T-helper 1 cell treated with Interleukin-12 subunit alpha and Interleukin-12 subunit beta and Interleukin-4 antibody, amounts not matched to agents 30 μg/mL and 1 μg/mL, for 36 hours (primary cell): ENCODE measurements at regions not wholly inside any gene's neighbourhood (a gene's known extent, or its start where the extent isn't known, plus 50 kb on each side); places are given as distances from the start of the nearest gene placed in this dataset.

Experiments used
- H3K27ac Mint-ChIP-seq: one replicate; pipeline ENCODE4 v1.8.0; 2021; ENCODE audit warnings: mild to moderate bottlenecking, mixed read lengths
- H3K27me3 Mint-ChIP-seq: one replicate; pipeline ENCODE4 v1.8.0; 2021; ENCODE audit warnings: low read depth, mixed read lengths
- H3K36me3 Mint-ChIP-seq: one replicate; pipeline ENCODE4 v1.8.0; 2021; ENCODE audit warnings: low read depth, mixed read lengths
- H3K4me1 Mint-ChIP-seq: one replicate; pipeline ENCODE4 v1.8.0; 2021; ENCODE audit warnings: low read depth, mixed read lengths
- H3K4me3 Mint-ChIP-seq: one replicate; pipeline ENCODE4 v1.8.0; 2021; ENCODE audit warnings: mild to moderate bottlenecking, moderate library complexity, mixed read lengths
- H3K9me3 Mint-ChIP-seq: one replicate; pipeline ENCODE4 v1.8.0; 2021; ENCODE audit warnings: mixed read lengths

GRCh38 chr9:129505270-129505902, 115.5 kb downstream of the C9orf50 start:
- no peaks in the 10 kb centered on the region for H3K9me3 Mint-ChIP-seq
- peaks cover 21% of the 10 kb centered on the region for H3K36me3 Mint-ChIP-seq
- H3K4me1 Mint-ChIP-seq, result peaks cover 8% of the 10 kb centered on the region
- no peaks in the 10 kb centered on the region for H3K27me3 Mint-ChIP-seq
- H3K4me3 Mint-ChIP-seq, result no peak overlapping the region
- no peak overlapping the region for H3K27ac Mint-ChIP-seq

GRCh38 chr9:129504404-129504803, 116.5 kb downstream of the C9orf50 start:
- Mint-ChIP-seq H3K4me1 (peaks cover 8% of the 10 kb centered on the region), H3K27ac (peak overlapping the region; percentile 20), H3K4me3 (no peak overlapping the region), H3K9me3 (no peaks in the 10 kb centered on the region), H3K27me3 (no peaks in the 10 kb centered on the region), H3K36me3 (peaks cover 21% of the 10 kb centered on the region)

- Mint-ChIP-seq H3K4me3 (no peak overlapping the region), H3K4me1 (peaks cover 16% of the 10 kb centered on the region)
These were observed 119.1 kb downstream of the C9orf50 start for GRCh38 chr9:129501771-129502319.

GRCh38 chr9:129500863-129501770, 119.8 kb downstream of the C9orf50 start:
- H3K9me3 Mint-ChIP-seq, result no peaks in the 10 kb centered on the region
- peaks cover 17% of the 10 kb centered on the region for H3K4me1 Mint-ChIP-seq
- H3K36me3 Mint-ChIP-seq, result peaks cover 28% of the 10 kb centered on the region
- H3K27me3 Mint-ChIP-seq, result no peaks in the 10 kb centered on the region
- peak overlapping the region; percentile 24 for H3K27ac Mint-ChIP-seq
- no peak overlapping the region for H3K4me3 Mint-ChIP-seq

More at GRCh38 chr9:129501771-129502319, 119.1 kb downstream of the C9orf50 start:
- Mint-ChIP-seq H3K27me3 (no peaks in the 10 kb centered on the region), H3K27ac (no peak overlapping the region), H3K36me3 (peaks cover 28% of the 10 kb centered on the region), H3K9me3 (no peaks in the 10 kb centered on the region)

- no peaks in the 10 kb centered on the region for H3K9me3 Mint-ChIP-seq
- peaks cover 28% of the 10 kb centered on the region for H3K36me3 Mint-ChIP-seq
- H3K4me3 Mint-ChIP-seq, result no peak overlapping the region
- no peak overlapping the region for H3K27ac Mint-ChIP-seq
- peaks cover 20% of the 10 kb centered on the region for H3K4me1 Mint-ChIP-seq
- H3K27me3 Mint-ChIP-seq, result no peaks in the 10 kb centered on the region
These were observed 120.6 kb downstream of the C9orf50 start for GRCh38 chr9:129500161-129500862.

GRCh38 chr9:129498451-129499384, 122.2 kb downstream of the C9orf50 start:
- Mint-ChIP-seq H3K9me3 (no peaks in the 10 kb centered on the region), H3K27ac (peak overlapping the region; percentile 0), H3K4me1 (peaks cover 16% of the 10 kb centered on the region), H3K4me3 (no peak overlapping the region), H3K27me3 (no peaks in the 10 kb centered on the region), H3K36me3 (peaks cover 23% of the 10 kb centered on the region)

- Mint-ChIP-seq H3K27ac (no peak overlapping the region), H3K4me3 (no peak overlapping the region), H3K36me3 (peaks cover 26% of the 10 kb centered on the region), H3K9me3 (no peaks in the 10 kb centered on the region), H3K4me1 (peaks cover 18% of the 10 kb centered on the region), H3K27me3 (no peaks in the 10 kb centered on the region)
These were observed 123.0 kb downstream of the C9orf50 start for GRCh38 chr9:129497813-129498450.

- peaks cover 18% of the 10 kb centered on the region for H3K4me1 Mint-ChIP-seq
- peak overlapping the region; percentile 81 for H3K4me3 Mint-ChIP-seq
- peaks cover 28% of the 10 kb centered on the region for H3K36me3 Mint-ChIP-seq
- H3K9me3 Mint-ChIP-seq, result no peaks in the 10 kb centered on the region
- H3K27me3 Mint-ChIP-seq, result no peaks in the 10 kb centered on the region
- peak overlapping the region; percentile 91 for H3K27ac Mint-ChIP-seq
These were observed 123.7 kb downstream of the C9orf50 start for GRCh38 chr9:129497005-129497812.

- peaks cover 25% of the 10 kb centered on the region for H3K36me3 Mint-ChIP-seq
- no peaks in the 10 kb centered on the region for H3K9me3 Mint-ChIP-seq
- H3K27me3 Mint-ChIP-seq, result no peaks in the 10 kb centered on the region
- H3K4me1 Mint-ChIP-seq, result peaks cover 18% of the 10 kb centered on the region
- peak overlapping the region; percentile 81 for H3K4me3 Mint-ChIP-seq
- H3K27ac Mint-ChIP-seq, result peak overlapping the region; percentile 91
These were observed 124.4 kb downstream of the C9orf50 start for GRCh38 chr9:129496473-129497004.

- Mint-ChIP-seq H3K9me3 (no peaks in the 10 kb centered on the region), H3K4me1 (peaks cover 23% of the 10 kb centered on the region), H3K27ac (peak overlapping the region; percentile 76), H3K4me3 (peak overlapping the region; percentile 79), H3K36me3 (peaks cover 26% of the 10 kb centered on the region), H3K27me3 (no peaks in the 10 kb centered on the region)
These were observed 125.1 kb downstream of the C9orf50 start for GRCh38 chr9:129495620-129496472.

GRCh38 chr9:129494113-129494789, 126.7 kb downstream of the C9orf50 start:
- Mint-ChIP-seq H3K27me3 (no peaks in the 10 kb centered on the region), H3K27ac (no peak overlapping the region), H3K9me3 (no peaks in the 10 kb centered on the region), H3K4me3 (no peak overlapping the region), H3K4me1 (peaks cover 31% of the 10 kb centered on the region), H3K36me3 (peaks cover 27% of the 10 kb centered on the region)
